ENCODE measurements at regions not wholly inside any gene's neighbourhood (a gene's known extent, or its start where the extent isn't known, plus 50 kb on each side); places are given as distances from the start of the nearest gene placed in this dataset.

DNA sequence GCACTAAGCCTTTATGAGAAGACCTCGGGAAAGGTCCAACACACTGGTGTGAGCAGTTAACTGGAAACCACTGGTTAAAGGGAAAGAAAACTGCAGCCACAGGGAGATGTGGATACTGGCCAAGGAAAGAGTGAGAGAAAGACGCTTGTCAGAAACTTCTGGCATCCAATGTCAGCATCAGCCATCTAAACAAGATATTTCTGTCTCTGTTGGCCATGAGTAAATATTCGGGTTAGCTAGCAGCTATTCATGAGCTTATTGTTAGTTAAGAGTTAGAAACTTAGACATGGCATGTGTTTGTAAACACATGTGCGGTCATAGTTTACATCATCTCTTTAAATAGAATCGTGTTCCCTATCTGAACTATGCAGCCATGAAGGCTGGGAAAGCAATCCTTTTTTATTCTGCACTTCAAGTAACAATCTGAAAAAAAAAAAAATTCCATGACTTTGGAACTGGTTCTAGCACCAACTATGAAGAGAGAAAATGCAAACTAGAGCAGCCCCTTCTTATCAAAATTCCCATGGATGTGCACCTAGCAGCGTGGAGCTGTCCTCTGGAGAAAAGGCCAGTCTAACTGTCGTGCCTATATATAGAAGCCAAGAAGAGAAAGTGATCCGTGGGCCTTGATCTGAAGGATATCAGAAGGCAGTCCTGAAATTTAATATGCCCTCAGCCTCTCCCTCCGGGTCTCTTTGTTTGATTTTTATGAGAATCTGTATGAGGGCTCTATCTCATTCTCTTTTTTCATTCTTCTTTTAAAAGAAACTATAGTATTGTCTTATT, 84.0 kb upstream of the RFX8 start:
- DNase-seq (ENCODE audit: insufficient read length, low spot score) (no peak), FAIRE-seq (no peak)
- no peak for TF ChIP-seq POLR2A (IDR thresholded peaks at IDR 0.05; ENCODE audit: low read depth, low read length)

DNA sequence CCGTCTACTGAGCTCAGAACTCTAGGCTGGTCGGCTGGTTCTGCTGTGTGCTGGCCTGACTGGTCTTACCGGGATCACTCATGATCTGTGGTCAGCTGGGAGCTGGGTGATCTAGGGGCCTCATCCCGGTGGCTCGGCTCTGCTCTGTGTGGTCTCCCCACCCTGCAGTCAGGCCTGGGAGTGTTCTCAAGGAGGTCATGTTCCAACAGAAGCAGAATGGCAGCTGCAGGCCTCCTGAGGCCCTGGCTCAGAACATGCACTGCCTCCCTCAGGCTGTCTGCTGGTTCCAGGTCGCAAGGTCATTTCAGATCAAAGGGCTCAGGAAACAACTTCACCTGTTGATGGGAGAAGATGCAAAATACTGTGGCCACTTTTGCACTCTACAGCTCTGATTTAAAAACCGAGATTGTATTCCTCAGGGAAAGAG, 81.1 kb upstream of the RFX8 start:
- DNase-seq (ENCODE audit: insufficient read length, low spot score) = no peak
- FAIRE-seq = no peak
- no peak for TF ChIP-seq POLR2A (IDR thresholded peaks at IDR 0.05; ENCODE audit: low read depth, low read length)

DNA sequence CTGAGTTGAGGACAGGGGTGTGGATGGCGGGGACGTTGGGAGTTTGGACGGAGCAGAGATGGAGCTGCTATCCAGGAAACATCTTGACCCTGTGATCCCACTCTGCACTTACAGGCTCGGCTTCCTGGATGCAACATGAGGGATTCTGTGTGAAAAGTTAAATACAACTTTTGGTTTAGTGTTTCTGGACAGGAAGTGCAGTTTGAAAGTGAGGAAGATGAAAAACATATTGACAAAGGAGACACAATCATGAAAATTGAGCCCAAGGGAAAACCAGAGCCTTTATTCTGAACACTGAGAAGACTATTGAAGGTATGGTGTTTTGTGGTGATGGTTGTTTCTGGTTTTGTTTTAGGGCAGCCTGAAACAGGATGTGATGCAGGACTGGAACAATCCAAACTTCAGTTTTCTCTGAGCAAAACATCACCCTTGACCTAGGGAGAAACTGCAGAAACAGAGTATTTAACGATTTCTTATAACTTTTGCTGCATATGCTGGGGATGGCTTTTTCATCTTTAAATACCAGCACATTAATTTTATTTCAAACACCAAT, 76.5 kb upstream of the RFX8 start:
- DNase-seq (ENCODE audit: insufficient read length, low spot score) (no peak), FAIRE-seq (no peak)
- TF ChIP-seq POLR2A (IDR thresholded peaks at IDR 0.05; ENCODE audit: low read depth, low read length) = no peak

DNA sequence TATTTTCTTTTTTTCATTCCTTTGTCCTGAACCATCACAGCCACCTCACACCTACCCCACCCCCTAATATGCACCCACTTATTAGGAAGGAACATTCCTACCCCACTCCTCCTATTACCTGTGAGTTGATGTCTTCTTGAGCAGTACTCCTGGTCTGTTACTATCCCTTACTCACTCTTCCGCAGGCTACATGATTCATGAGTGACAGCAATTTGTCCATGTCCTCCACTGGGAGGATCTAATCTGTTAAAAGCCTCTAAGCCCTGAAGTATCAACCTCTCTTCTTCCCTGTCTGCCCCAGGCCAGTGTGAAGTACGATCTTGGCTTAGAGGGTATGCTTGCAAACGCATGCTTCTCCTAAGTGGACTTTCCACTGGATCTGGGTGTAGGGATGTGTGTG, 75.6 kb upstream of the RFX8 start:
- no peak for DNase-seq (ENCODE audit: insufficient read length, low spot score)
- FAIRE-seq = no peak
- TF ChIP-seq POLR2A (IDR thresholded peaks at IDR 0.05; ENCODE audit: low read depth, low read length) = no peak

DNA sequence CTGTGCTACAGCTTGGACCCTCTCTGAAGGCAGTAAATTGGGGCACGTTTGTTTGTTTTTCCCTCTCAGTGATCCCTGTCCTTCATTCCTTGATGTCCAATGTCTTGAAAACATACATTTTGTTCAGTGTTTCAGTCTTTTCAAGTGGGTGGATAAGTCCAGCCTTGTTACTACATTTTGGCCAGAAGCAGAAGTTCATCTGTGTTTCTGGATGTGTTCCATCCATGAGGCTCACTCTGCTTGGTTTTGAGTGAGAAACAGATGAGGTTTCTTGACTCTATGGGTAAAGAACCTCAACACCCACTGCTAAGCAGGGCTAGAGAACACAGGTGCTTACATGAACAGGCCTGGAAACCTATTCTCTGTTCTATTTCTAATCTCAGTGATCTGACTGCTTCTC, 74.5 kb upstream of the RFX8 start:
- FAIRE-seq (no peak), DNase-seq (ENCODE audit: insufficient read length, low spot score) (no peak)
- TF ChIP-seq POLR2A (IDR thresholded peaks at IDR 0.05; ENCODE audit: low read depth, low read length) = no peak

DNA sequence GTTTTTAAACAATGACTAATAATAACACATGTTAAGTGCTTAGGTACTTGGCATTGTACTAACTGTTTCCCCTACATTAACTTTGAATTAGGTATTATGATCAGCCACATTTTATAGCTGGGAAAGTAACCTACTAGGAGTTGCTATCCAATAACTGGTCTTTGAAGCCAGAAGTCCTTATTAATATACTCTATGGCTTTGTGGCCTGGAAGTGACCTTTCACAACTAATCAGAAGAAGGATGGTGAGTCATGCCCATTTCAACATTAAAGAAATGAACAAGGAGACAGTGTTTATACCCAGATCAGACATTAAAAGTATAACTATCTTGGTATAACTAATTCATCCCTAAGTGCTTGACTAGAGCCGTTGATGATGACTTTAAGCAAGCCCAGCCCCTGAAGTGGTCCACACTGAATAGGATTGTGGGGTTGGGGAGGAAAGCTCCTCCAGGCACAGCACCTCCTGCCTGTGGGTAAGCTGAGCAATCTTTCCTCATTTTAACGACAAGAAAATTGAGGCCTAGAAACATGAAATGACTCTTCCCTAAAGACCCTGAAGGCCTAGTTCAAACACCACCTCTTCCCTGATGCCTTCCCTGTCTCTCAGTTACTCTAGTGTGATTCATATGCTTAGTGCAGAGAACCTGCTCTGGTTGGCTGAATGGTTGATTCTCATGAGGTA, 71.6 kb upstream of the RFX8 start:
- FAIRE-seq = peak; percentile 30
- TF ChIP-seq POLR2A (IDR thresholded peaks at IDR 0.05; ENCODE audit: low read depth, low read length) = no peak
- no peak for DNase-seq (ENCODE audit: insufficient read length, low spot score)

DNA sequence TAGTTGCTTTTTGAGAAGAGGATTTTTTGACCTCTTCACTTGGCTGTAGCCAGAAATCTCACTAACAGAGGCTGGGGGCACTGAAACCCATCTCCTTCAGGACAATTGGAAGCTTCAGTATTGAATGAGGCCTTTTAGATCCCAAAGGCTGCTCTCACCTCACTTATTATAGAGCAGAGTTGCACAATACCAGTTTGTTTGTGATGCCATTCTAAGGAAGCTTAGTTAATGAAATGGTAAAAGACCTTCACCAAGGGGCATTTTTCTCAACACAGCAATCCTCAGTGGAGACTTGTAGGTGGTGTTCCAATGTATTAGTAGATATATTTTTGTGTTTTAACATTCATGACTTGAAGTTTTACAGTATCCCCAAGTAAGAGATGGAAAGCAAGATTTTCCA, 71.0 kb upstream of the RFX8 start:
- no peak for FAIRE-seq
- DNase-seq (ENCODE audit: insufficient read length, low spot score) = no peak

DNA sequence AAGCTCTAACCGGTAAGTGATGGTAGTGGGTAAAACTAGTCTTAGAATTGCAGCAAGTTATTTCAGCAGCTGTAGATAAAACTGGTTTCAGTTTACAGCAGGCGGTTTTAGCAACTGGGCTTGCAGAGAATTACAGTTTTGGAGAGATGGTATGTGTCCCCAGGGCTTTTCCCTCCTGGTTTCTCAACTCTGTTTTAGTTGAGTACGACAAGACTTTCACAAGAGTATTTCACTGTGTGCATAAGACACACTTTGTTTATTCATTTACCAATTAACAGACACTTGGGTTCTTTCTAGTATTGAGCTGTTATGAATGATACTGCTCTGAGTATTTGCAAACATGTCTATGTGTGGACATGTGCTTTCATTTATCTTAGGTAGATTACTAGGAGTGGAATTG, 65.6 kb upstream of the RFX8 start:
- TF ChIP-seq POLR2A (IDR thresholded peaks at IDR 0.05; ENCODE audit: low read depth, low read length) = no peak
- FAIRE-seq (no peak), DNase-seq (ENCODE audit: insufficient read length, low spot score) (no peak)

More for the DNA sequence above, 71.0 kb upstream of the RFX8 start:
- no peak for TF ChIP-seq POLR2A (IDR thresholded peaks at IDR 0.05; ENCODE audit: low read depth, low read length)

DNA sequence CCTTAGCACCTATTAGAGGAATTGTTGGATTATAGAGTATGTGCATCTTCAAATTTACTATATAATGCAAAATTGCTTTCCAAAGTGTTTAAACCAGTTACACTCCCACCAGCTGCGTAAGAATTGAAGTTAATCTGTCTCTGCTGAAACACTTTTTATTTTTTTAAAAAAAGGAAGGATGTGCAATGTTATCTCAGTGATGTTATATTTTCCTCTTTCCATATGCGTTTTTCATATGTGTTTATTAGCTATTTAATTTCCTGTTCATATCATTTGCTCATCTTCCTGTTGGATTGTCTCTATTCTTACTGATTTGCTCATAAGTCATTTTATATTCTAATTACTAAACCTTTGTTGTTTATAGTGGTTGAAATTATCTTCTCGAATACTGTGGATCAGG, 63.2 kb upstream of the RFX8 start:
- TF ChIP-seq POLR2A (IDR thresholded peaks at IDR 0.05; ENCODE audit: low read depth, low read length) = no peak
- FAIRE-seq = no peak
- no peak for DNase-seq (ENCODE audit: insufficient read length, low spot score)

DNA sequence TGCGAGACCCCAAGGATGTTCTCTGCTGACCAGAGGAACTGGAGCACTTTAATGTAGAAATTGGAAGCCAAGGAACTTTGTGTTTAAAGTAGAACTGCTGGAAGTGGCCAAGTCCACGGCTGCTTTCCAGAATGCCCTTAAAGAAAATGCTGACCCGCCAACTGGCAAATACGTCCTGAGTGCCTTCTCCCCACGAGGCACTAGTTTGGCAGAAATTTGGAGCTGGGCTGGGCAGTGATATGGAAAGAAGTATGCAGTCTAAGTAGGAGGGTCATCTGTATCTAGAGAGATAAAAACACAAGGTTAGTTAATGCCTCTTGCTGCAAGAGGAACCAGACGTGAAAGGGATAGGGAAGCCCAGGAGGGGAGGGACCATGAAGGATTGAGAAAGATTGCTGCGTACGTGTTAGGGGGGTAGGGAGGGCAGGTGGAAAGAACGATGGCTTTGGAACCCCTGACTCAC, 59.3 kb upstream of the RFX8 start:
- TF ChIP-seq POLR2A (IDR thresholded peaks at IDR 0.05; ENCODE audit: low read depth, low read length) = no peak
- no peak for FAIRE-seq
- DNase-seq (ENCODE audit: insufficient read length, low spot score) = no peak

DNA sequence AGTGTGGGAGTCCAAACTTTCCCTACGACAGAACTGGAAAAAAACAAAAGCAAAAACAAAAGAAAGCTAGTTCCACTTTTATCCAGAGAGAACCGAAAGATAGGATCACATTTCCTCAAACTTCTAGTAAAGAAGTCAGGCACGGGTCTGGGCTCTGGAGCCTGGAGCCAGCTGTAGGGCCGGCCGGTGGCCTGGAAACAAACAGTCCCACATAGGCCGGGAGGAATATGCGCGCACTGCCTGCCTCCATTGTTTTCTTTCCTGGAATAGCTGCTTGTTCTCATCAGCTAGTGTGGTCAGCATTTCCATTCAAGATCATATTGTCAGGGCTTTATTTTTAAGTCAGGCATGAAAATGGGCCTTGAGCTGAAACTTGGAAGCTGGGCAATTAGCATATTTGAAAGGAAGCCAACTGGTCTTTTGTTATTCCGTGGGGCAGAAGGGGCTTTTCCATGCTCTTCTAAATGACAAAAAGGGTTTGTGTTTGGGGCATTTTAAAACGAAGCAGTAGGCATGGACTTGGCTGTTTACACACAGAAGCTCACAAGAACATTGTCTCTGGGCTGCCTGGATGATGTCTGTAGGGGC, 58.7 kb upstream of the RFX8 start:
- FAIRE-seq (no peak), DNase-seq (ENCODE audit: insufficient read length, low spot score) (no peak)
- no peak for TF ChIP-seq POLR2A (IDR thresholded peaks at IDR 0.05; ENCODE audit: low read depth, low read length)

DNA sequence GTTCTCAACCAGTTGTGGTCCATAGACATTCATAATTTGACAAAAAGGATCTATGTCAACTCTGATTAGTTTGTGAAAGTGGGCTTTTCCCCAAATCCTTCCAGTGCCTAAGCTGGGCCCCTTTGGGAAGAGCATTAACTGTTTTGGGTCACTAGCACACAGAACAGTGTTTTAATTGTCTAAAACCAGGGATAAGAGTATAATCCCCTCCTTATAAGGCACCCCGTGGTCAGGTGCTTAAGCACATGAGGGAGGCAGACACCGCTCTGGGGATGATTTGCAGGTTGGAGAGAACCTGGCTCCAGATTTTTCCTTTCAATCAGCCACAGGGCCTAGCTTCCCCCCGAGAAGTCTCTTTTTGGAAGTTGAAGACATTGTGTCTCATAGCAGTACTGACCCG, 53.6 kb upstream of the RFX8 start:
- DNase-seq (ENCODE audit: insufficient read length, low spot score) = no peak
- no peak for TF ChIP-seq POLR2A (IDR thresholded peaks at IDR 0.05; ENCODE audit: low read depth, low read length)
- no peak for FAIRE-seq

DNA sequence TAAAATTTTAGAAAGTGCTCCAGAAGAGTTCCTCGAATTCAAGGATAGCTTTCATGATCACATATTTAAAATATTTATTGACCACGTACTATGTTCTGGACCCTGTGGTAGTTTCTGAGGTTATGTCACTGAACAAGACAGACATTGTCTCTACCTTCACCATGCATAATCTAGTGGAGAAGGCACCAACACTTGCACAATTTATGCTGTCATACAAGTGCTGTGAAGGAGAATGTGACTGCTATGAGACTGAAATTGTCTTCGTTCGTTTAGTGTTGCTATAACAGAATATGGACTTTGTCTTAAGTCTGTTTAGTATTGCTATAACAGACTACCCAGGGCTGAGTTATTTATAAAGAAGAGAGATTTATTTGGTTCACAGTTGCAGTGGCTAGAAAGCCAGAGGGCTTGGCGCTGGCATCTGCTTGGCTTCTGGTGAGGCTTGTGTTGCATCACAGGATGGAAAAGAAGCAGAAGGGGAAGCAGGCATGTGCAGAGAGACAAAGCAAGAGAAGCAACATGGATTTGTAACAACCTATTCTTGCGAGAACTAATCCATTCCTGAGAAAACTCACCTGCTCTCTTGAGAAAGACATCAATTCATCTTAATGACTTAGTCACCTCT, 50.0 kb upstream of the RFX8 start:
- TF ChIP-seq POLR2A (IDR thresholded peaks at IDR 0.05; ENCODE audit: low read depth, low read length) = no peak
- DNase-seq (ENCODE audit: insufficient read length, low spot score) = no peak
- FAIRE-seq = no peak
